Esophagus muscularis mucosa (tissue), 4 donors: ENCODE measurements at regions not wholly inside any gene's neighbourhood (a gene's known extent, or its start where the extent isn't known, plus 50 kb on each side); places are given as distances from the start of the nearest gene placed in this dataset.

Experiments used
- DNase-seq: peaks from one replicate; pipeline ENCODE4 v3.0.0-alpha.2; 2017; ENCODE audit errors: extremely low spot score
- H3K27ac ChIP-seq, 4 donors: fragments of 200-600 bp; sonication (generic); replicated peaks in 1 of 4; 1 replicate in 3 of 4; 2 replicates in 1 of 4; pipeline ENCODE4 v1.5.1; 2016 to 2019; ENCODE audit warnings: mild to moderate bottlenecking in 1 of 4
- H3K27me3 ChIP-seq, 4 donors: fragments of 200-600 bp; sonication (generic); one replicate each; pipeline versions ENCODE4 v1.5.1 to v1.6.0; 2016 to 2019
- H3K36me3 ChIP-seq, 4 donors: fragments of 200-600 bp; sonication (generic); one replicate each; pipeline ENCODE4 v1.5.1; 2016 to 2019
- H3K4me1 ChIP-seq, 4 donors: fragments of 200-600 bp; sonication (generic); one replicate each; pipeline ENCODE4 v1.5.1; 2016 to 2019
- H3K4me3 ChIP-seq, 4 donors: fragments of 200-600 bp; sonication (generic); 1 replicate in 2 of 4; 2 replicates in 2 of 4; pipeline ENCODE4 v1.5.1; 2016 to 2019; ENCODE audit warnings: mild to moderate bottlenecking in 4 of 4, moderate library complexity in 1 of 4
- H3K9me3 ChIP-seq, 4 donors: fragments of 200-600 bp; sonication (generic); 1 replicate in 3 of 4; 2 replicates in 1 of 4; pipeline ENCODE4 v1.5.1; 2016 to 2019
- CTCF ChIP-seq, 3 experiments: fragments of 200-600 bp in 2 of 3; fragments of 450-650 bp in 1 of 3; sonication (generic) in 2 of 3; IDR thresholded peaks; one replicate each; pipeline ENCODE4 v1.5.1; 2017 to 2019; ENCODE audit warnings: antibody characterized with exemption in 3 of 3, mild to moderate bottlenecking in 2 of 3, moderate library complexity in 1 of 3
- EP300 ChIP-seq: sonication (generic); formaldehyde crosslinking; IDR thresholded peaks from one replicate; pipeline ENCODE4 v1.6.1; 2017; ENCODE audit warnings: antibody characterized with exemption
- POLR2A ChIP-seq: fragments of 450-650 bp; IDR thresholded peaks from one replicate; pipeline ENCODE4 v1.6.1; 2017; ENCODE audit warnings: antibody characterized with exemption, moderate library complexity, mild to moderate bottlenecking, low read depth
- POLR2AphosphoS5 ChIP-seq, 2 donors: sonication (generic); formaldehyde crosslinking; IDR thresholded peaks; one replicate each; pipeline ENCODE4 v1.6.1; 2017; ENCODE audit warnings: antibody characterized with exemption in 2 of 2
- WGBS: methylation state at CpG from one replicate; pipeline ENCODE4 v1.1.5; 2018; 5-methylcytosine and 5-hydroxymethylcytosine counted together
- intact Hi-C: fragments of 100-400 bp; cut with DNase I; formaldehyde crosslinking; loops from one replicate; pipeline ENCODE4 v1.15.1; 2023

GRCh38 chr1:221881805-221882581 lies 140.1 kb upstream of the DUSP10 start:
- DNase-seq: peak; percentile 21
- 93% methylated on average over 5 of the region's 5 CpGs for WGBS
- H3K27me3 ChIP-seq: no peaks in the 10 kb centered on the region

GRCh38 chr1:221880182-221880581 lies 138.3 kb upstream of the DUSP10 start:
- Histone ChIP-seq H3K27ac (no peak overlapping the region), H3K27me3 (no peaks in the 10 kb centered on the region), H3K4me3 (no peak overlapping the region), H3K9me3 (no peaks in the 10 kb centered on the region), H3K36me3 (no peaks in the 10 kb centered on the region), H3K4me1 (no peaks in the 10 kb centered on the region)
- intact Hi-C loops: no loop called here
- WGBS: 12% methylated on average over 1 of the region's 1 CpG
- no peak for DNase-seq
- no peak for TF ChIP-seq CTCF (IDR thresholded peaks at IDR 0.05)
- TF ChIP-seq EP300: no peak
- TF ChIP-seq POLR2AphosphoS5 (IDR thresholded peaks at IDR 0.05): no peak
- TF ChIP-seq POLR2A: no peak

More at GRCh38 chr1:221881805-221882581, 140.1 kb upstream of the DUSP10 start:
- Histone ChIP-seq H3K36me3 (no peaks in the 10 kb centered on the region), H3K4me1 (peaks cover 6 to 7% (median 6%) of the 10 kb centered on the region in 4 donors), H3K9me3 (no peaks in the 10 kb centered on the region), H3K4me3 (no peak overlapping the region), H3K27ac (no peak overlapping the region)
- TF ChIP-seq POLR2AphosphoS5 (IDR thresholded peaks at IDR 0.05): no peak
- no peak for TF ChIP-seq CTCF (IDR thresholded peaks at IDR 0.05)
- no peak for TF ChIP-seq EP300
- no peak for TF ChIP-seq POLR2A
- intact Hi-C loops: no loop called here

GRCh38 chr1:221878134-221878533 lies 136.2 kb upstream of the DUSP10 start:
- no peak for DNase-seq
- no peaks in the 10 kb centered on the region for H3K4me1 ChIP-seq
- no peak for TF ChIP-seq POLR2AphosphoS5 (IDR thresholded peaks at IDR 0.05)
- no peak for TF ChIP-seq POLR2A
- TF ChIP-seq EP300: no peak
- no peak for TF ChIP-seq CTCF (IDR thresholded peaks at IDR 0.05)
- no peaks in the 10 kb centered on the region for H3K27me3 ChIP-seq
- no peaks in the 10 kb centered on the region for H3K9me3 ChIP-seq
- no peak overlapping the region for H3K27ac ChIP-seq
- H3K36me3 ChIP-seq: no peaks in the 10 kb centered on the region
- no peak overlapping the region for H3K4me3 ChIP-seq
- intact Hi-C loops: no loop called here

- Histone ChIP-seq H3K9me3 (no peaks in the 10 kb centered on the region), H3K27ac (no peak overlapping the region), H3K27me3 (no peaks in the 10 kb centered on the region), H3K36me3 (no peaks in the 10 kb centered on the region), H3K4me1 (no peaks in the 10 kb centered on the region), H3K4me3 (no peak overlapping the region)
- intact Hi-C loops: no loop called here
- 71% methylated on average over 2 of the region's 2 CpGs for WGBS
- TF ChIP-seq POLR2A (no peak), POLR2AphosphoS5 (IDR thresholded peaks at IDR 0.05) (no peak), CTCF (IDR thresholded peaks at IDR 0.05) (no peak), EP300 (no peak)
- peak; percentile 81 for DNase-seq
Measured at GRCh38 chr1:221877311-221877710, 135.4 kb upstream of the DUSP10 start.

GRCh38 chr1:221875004-221875330 lies 133.1 kb upstream of the DUSP10 start:
- 85% methylated on average over 4 of the region's 4 CpGs for WGBS
- TF ChIP-seq EP300: no peak
- no peak for TF ChIP-seq CTCF (IDR thresholded peaks at IDR 0.05)
- TF ChIP-seq POLR2A: no peak
- TF ChIP-seq POLR2AphosphoS5 (IDR thresholded peaks at IDR 0.05): no peak
- no peaks in the 10 kb centered on the region for H3K36me3 ChIP-seq
- DNase-seq: peak; percentile 64
- H3K4me3 ChIP-seq: no peak overlapping the region
- H3K9me3 ChIP-seq: no peaks in the 10 kb centered on the region
- intact Hi-C loops: no loop called here
- H3K4me1 ChIP-seq: no peaks in the 10 kb centered on the region
- no peak overlapping the region for H3K27ac ChIP-seq
- H3K27me3 ChIP-seq: no peaks in the 10 kb centered on the region
